T47D (cell line): ENCODE measurements at regions not wholly inside any gene's neighbourhood (a gene's known extent, or its start where the extent isn't known, plus 50 kb on each side); places are given as distances from the start of the nearest gene placed in this dataset.

Source experiments
- DNase-seq, 2 experiments: peaks; one replicate each; pipeline versions ENCODE4 v3.0.0 to v3.0.0-alpha.2; 2011 to 2012; ENCODE audit warnings: low read depth in 1 of 2, low spot score in 1 of 2
- JUND ChIP-seq: IDR thresholded peaks from 2 replicates; pipeline ENCODE4 v1.6.1; 2012; ENCODE audit warnings: low read depth
- in situ Hi-C: cut with HindIII; loops from 2 replicates; pipeline ENCODE4 v1.10.0; 2016; ENCODE audit warnings: low sequenced_read_pairs, low pct_unique_long_range_greater_than_20kb

DNA sequence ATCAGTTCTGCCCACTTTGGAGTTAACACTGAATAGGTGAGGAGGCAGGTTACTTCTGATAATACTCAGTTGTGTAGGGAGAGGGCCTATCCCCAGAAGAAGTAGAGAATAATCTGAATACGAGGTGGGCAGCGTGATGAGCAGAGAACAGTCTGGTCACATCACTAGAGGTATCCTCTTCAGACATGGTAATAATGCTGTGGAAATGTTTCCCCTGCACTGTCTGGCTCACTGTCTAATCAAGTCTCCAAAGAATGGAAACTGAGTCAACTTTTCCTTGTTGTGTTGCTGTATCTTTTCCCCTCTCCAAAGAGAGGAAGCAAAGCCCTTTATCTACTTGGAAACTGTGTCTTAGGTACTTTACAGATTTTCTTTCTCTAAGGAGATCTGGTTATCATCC is 110.9 kb upstream of the ANKRD55 start:
- no peak for TF ChIP-seq JUND
- no peak for DNase-seq
- in situ Hi-C loops: no loop called here

DNA sequence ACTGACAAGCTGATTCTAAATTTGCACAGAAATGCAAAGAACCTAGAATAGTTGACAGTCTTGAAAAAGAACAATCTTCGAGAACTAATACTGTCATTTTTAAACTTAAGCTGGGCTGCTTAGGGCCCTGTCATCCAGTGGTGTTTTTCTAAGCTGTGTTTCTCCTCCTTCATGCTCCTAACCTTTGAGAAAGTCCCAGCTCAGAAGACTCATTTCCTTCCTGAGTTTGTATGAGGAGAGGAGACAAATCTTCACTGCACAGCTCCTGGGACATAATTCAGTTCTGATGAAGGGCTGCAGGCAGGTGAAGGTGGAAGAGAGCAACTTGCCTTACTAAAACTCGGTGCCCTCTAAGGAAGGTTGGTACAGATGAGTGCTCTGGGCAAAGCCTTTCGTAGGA is 109.5 kb upstream of the ANKRD55 start:
- DNase-seq: no peak
- in situ Hi-C loops: no loop called here

DNA sequence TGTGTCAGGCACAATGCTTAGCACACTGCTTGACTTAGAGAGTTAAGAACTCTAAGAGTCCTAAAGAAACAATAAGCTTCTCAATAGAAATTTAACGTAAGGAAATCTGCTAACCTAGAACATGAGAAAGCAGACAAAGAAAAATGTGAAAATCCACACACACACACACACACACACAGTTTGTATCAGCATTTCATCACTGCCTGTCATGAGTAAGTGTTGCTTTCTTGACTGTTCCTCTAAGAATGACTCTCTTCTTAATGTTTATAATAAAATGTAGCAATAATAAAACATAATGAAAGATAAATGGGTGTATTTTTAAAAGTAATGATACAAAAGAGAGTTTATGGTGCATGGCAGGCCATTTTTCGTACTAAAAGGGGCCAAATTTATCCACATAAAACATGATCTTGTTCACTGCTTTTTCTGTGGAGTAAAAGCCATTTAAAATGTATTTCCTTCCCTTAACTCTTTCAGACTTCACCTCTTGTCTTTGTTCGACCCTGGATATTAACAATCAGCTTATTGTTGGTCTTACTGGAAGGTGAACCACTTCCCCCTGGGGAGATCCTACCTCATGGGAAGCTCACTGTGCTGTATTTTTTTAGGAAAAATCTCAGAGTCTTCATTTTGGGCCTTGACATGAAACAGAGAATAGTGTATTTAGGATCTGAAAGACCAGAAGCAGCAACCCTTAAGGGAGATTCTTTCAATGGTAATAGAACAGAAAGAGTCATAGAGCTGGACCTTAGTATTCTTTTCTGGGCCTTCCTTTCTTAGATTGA is 107.3 kb upstream of the ANKRD55 start:
- no peak for DNase-seq
- in situ Hi-C loops: no loop called here
- no peak for TF ChIP-seq JUND

More for the DNA sequence above, 109.5 kb upstream of the ANKRD55 start:
- TF ChIP-seq JUND: no peak

DNA sequence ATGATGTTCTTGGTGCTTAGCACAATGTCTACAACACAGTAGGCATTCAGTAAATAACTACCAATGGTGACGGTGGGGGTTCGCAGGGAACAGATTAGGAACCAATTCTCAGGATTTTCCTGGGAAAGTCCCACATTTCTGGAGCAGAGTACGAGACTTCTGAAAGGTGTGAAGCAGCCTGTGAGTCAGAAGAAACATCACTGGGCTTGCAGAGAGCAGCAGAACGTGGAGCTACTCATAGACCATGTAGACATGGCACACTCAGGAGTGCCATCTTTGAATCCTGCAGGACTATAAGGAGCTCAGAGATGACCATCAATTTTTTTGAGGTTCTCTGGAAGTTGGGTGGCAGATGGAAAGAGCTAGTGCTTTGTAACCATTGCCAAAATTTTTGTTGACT is 106.6 kb upstream of the ANKRD55 start:
- DNase-seq: no peak
- in situ Hi-C loops: no loop called here
- no peak for TF ChIP-seq JUND

DNA sequence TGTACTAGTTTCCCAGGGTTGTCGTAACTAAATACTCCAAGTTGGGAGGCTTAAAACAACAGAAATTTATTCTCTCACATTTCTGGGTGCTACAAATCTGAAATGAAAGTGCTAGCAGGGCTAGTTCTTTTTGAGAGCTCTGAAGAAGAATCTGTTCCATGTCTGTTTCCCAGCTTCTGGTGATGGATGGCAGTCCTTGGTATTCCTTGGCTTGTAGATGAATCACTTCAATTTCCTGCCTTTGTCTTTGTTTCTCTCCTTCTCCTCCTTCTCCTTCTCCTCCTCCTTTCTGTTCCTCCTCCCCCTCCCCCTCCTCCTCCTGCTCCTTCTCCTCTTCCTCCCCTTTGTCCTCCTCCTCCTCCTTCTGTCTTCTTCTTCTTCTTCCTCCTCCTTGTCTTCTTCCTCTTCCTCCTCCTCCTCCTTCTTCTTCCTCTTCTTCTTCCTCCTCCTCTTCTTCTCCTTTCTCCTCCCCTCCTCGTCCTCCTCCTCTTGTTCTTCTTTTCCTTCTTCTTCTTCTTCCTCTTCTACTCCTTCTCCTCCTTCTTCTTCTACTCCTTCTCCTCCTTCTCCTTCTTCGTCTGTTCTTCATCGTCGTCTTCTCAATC is 104.7 kb upstream of the ANKRD55 start:
- in situ Hi-C loops: no loop called here
- no peak for DNase-seq
- TF ChIP-seq JUND: no peak

DNA sequence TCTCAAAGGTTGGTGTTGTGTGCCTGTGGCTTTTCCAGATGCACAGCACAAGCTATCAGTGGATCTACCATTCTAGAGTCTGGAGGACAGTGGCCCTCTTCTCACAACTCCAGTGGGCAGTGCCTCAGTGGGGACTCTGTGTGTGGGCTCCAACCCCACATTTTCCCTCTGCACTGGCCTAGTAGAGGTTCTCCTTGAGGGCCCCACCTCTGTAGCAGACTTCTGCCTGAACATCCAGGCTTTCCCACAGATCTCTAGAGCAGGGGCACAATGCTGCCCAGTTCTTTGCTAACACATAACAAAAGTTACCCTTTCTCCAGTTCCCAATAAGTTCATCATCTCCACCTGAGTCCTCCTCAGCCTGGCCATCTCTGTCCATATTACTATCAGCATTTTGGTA is 102.1 kb upstream of the ANKRD55 start:
- TF ChIP-seq JUND: no peak

DNA sequence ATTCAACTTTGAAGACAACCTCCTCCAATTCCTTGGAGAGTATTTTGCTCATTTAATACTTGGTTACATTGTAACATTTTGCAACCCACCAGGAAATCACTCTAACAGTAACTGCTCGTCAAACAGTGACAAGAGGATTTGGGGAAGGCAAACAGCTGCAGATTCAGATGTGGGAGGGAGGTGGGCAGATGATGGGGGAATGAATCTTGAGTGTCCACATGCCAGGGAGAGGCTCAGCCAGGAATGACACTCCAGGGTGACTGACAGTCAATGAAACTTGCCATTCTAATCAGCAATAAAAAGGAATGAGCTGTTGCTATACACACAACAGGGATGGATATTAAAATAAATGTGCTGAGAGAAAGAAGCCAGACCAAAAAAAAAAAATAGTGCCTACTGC is 97.7 kb upstream of the ANKRD55 start:
- in situ Hi-C loops: no loop called here
- DNase-seq: no peak
- TF ChIP-seq JUND: no peak

More for the DNA sequence above, 102.1 kb upstream of the ANKRD55 start:
- in situ Hi-C loops: no loop called here
- no peak for DNase-seq

DNA sequence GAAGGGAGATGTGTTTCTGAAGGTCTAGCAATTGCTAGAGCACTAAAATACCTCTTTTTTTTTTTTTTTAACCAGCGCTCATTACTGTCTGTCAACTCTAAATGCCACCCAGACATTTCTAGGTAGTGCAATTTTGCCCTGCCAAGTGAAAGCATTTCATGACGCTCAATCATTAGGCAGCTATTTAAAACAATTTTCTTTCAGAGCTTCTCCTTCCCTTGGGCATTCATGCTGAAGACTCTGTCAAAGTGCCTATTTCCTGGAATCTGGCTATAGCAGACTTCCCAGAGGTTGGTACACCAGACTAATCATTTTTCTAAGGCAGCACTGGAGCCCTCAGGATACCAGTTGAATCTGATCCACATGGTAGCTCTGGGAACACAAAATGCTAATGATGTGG is 97.0 kb upstream of the ANKRD55 start:
- no peak for TF ChIP-seq JUND
- in situ Hi-C loops: no loop called here
- no peak for DNase-seq

DNA sequence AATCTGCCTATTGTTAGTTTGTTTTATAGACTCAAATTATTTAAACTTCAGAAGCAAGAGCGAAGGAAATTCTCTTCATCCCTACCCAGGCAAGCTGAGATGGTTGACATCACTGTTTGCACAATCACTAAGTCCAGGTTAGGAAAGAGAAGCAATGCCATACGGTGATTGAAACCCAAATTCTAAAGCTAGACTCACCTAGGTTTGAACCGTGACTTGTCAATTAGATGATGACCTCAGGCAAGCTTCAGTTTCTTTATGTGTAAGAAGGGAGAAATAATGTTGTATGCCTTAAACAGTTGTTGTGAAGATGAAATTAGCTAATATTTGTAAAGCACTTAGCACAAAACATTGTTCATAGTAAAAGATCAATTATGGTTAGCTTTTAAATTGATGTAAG is 96.5 kb upstream of the ANKRD55 start:
- TF ChIP-seq JUND: no peak
- in situ Hi-C loops: no loop called here
- no peak for DNase-seq

DNA sequence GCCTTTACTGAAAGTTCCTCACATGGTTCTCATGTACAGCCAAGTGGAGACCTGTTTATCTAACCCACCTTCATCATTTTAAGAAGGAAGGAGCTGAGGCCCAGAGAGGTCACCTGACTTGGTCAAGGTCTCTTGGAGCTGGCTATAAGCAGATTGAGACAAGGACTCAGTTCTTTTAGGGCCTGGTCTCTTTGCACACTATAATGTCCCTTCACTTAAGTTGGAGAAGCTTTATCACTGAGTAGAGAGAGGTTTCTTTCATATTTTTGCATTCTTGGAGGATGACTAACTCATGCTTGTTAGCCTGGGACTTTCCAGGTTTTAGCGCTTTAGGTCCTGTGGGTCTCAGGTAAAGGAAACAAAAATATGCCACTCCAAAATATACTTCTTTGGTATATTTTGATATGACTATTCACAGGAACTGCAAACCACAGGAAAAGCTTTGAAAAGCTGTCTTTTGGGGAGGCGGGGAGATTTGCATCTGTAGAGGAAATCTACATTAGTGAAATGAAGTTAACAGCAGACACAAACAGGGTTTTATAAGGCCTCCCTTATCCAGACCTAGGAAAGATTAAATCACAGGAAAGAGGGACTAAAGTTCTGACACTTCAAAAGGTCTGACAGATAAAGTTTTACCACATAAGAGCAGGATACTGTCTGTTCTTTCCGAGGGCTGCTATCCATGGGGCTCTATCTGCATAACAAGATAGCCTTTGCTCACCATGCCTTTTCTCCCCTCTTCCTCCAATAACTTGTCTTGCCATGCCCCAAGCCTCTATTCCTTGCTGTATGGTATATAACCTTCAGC is 95.8 kb upstream of the ANKRD55 start:
- no peak for TF ChIP-seq JUND
- DNase-seq: no peak
- in situ Hi-C loops: no loop called here

DNA sequence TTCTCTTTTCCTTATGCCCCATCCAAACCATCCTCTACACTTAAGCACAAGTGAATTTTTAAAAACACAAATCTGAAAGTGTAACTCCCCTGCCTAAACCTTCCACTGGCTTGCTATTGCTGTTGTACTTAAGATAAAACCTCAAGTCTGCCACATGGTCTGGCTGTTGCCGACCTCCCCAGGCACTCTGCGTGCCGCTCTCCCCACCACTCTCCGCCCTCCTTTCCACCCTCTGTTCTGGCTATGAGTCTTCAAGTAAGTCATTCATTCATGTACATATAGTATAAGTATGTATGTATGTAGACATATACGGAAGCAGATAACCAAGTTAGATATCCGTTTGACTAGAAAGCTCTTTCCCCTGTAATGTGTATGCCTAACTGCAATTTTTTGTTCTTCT is 94.7 kb upstream of the ANKRD55 start:
- in situ Hi-C loops: no loop called here
- no peak for DNase-seq
- TF ChIP-seq JUND: no peak

DNA sequence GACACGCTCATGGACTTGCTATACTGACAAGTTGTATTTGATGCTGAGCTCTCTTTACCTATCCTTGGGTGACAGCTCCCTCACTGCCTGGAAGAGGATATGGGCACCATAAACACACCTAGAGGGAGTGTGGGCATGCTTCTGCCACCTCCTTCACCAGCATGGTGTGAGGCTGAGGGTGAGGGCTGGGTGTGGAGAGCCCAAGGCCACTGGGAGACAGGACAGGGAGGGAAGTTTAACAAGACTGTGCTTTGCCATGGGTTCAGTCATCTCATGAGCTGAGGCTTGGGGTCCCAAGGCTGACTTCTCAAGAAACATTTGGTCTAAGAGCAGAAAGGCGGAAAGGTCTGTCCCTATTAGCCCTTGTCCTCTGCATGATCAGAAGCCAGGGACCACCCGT is 93.6 kb upstream of the ANKRD55 start:
- DNase-seq: no peak
- TF ChIP-seq JUND: no peak
- in situ Hi-C loops: no loop called here

DNA sequence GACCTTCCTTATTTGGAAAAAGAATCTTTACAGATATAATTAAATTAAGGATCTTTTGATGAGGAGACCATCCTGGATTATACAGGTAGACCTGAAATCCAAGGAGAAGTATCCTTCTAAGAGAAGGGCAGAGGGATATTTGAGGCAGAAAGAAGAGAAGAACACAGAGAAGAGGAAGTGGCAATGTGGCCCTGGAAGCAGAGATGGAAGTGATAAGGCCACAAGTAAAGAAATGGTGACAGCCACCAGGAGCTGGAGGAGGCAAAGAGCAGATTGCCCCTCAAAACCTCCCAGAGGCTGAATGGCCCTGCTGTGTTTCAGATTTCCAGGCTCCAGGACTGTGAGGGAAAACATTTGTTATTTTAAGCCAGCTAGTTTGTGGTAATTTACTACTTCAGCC is 93.0 kb upstream of the ANKRD55 start:
- no peak for DNase-seq
- TF ChIP-seq JUND: no peak
- in situ Hi-C loops: no loop called here
